Kidney capillary endothelial cell (primary cell): ENCODE measurements at regions not wholly inside any gene's neighbourhood (a gene's known extent, or its start where the extent isn't known, plus 50 kb on each side); places are given as distances from the start of the nearest gene placed in this dataset.
"Not testable (repeated sequence)": the region's sequence is repeated elsewhere in the genome, so short reads cannot be mapped to it uniquely, and the experiment has no call there.

ENCODE experiments used
- DNase-seq: peaks from one replicate; pipeline ENCODE4 v3.0.0-alpha.2; 2018; ENCODE audit warnings: low spot score

GRCh38 chr5:156218367-156219158 lies 108.4 kb upstream of the SGCD start:
- no peak for DNase-seq

- DNase-seq: no peak
Observed at GRCh38 chr5:156219483-156220005, 107.4 kb upstream of the SGCD start.

GRCh38 chr5:156221816-156222215 lies 105.1 kb upstream of the SGCD start:
- DNase-seq: no peak

- no peak for DNase-seq
Observed at GRCh38 chr5:156223547-156223946, 103.4 kb upstream of the SGCD start.

- not testable (repeated sequence) for DNase-seq
Observed at GRCh38 chr5:156226485-156226884, 100.5 kb upstream of the SGCD start.

GRCh38 chr5:156230887-156231286 lies 96.1 kb upstream of the SGCD start:
- no peak for DNase-seq

GRCh38 chr5:156232251-156232869 lies 94.6 kb upstream of the SGCD start:
- no peak for DNase-seq

DNA sequence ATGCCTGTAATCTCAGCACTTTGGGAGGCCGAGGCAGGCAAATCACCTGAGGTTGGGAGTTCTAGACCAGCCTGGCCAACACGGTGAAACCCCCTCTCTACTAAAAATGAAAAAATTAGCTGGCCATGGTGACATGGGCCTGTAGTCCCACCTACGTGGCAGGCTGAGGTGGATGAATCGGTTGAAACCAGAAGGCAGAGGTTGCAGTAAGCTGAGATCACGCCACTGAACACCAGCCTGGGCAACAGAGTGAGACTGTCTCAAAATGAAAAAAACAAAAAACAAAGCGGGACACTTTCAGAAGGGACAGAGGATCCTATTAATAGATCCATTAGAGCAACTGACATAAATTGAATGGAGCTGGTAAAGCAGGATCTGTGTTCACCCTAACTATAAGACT lies 89.6 kb upstream of the SGCD start:
- no peak for DNase-seq

DNA sequence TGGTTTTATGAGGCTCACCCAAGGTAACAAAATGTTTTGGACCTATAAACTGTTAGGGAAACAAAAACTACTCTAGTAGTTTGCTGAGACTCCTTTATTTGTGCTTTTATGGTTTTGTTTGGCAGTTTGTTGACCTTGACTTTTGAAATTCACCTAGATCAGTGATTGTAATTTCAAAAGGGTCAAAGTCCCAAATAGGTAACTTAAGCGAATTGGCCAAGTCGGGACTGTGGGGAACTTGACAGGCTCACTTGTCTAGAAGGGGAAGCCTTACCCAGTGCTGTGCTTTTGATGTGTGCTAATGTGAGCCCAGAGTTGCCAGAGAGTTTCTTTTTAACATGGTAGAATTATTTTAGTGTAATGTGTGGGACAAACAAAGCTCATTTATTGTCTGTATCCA lies 87.2 kb upstream of the SGCD start:
- no peak for DNase-seq

DNA sequence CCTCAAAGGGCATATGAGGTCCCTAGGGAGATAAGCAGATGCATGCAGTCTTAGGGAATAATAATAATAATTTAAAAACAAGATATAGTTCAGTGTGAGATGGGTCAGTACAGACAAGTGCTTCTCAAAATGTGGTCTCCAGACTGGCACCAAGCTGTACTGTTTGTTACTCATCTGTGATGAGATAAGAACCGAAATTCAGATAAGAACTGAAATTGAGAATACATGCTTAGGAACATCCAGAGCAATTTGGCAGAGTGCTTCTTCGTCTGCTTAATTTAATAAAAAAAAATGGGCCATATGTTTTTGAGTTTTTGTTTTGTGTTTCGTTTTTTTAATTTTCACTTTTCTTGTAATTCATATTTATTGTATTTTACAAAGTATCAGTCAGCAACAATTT lies 86.5 kb upstream of the SGCD start:
- DNase-seq: no peak

GRCh38 chr5:156241266-156241665 lies 85.7 kb upstream of the SGCD start:
- DNase-seq: no peak

DNA sequence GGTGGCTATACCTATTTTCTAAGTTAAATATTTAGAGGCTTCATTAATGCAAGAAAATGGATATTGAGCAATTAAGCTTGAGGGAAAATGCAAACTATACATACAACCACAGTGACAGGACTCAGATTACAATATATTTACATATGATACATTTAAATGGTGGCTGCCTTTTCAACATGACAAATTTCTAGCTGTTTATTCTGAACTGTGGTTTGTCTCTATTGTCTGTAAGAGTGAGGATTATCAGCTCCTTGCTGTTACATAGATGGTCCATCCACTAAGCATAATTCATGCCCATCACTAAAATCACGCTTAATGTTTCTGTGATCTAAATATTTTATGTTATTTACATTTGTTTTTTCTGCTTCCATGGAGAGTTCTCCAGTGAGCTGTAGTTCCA lies 81.1 kb upstream of the SGCD start:
- DNase-seq: no peak

GRCh38 chr5:156251076-156251475 lies 75.9 kb upstream of the SGCD start:
- DNase-seq: no peak

DNA sequence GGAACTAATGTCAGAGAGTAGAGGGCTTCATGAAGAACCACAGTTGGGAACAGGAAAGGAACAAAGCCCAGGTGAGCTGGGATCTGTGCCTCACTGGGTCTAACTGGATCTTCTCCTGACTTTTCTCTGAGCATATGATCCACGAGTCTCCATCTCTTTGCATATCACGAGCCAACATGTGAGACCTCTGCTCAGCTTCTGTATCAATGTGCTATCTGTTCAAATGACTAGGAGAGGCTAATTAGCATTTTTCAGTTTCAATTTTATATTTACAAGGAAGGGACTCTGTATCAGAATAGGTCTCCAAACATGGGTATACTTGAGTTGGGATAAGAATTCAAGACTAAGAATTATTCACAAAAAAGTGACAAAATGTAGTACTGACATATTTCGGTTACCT lies 73.8 kb upstream of the SGCD start:
- no peak for DNase-seq

DNA sequence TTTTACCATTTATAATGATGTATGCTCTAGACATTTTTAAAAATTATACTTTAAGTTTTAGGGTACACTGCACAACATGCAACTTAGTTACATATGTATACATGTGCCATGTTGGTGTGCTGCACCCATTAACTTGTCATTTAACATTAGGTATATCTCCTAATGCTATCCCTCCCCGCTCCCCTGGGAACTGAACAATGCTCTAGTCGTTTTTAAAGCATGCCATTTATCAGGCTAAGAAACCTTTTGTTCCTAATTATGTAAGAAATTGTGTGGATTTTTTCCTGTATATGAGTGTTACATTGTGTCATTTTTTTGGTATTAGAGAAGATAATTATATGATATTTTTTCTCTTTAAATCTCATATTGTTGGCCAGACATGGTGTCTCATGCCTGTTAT lies 72.8 kb upstream of the SGCD start:
- DNase-seq: no peak

DNA sequence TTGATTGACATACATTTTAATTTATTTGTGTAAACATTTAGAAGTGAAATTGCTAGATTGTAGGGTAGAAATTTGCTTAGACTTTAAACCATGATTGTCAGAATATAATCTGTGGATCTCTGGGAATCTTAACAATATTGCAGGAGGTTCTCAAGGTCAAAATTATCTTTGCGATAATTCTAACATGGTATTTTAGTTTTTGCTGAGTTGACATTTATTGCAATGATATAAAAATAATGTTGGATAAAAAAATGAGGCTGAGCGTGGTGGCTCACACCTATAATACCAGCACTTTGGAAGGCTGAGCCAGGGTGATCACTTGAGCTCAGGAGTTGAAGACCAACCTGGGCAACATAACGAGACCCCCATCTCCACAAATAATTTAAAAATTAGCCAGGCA lies 70.3 kb upstream of the SGCD start:
- no peak for DNase-seq

DNA sequence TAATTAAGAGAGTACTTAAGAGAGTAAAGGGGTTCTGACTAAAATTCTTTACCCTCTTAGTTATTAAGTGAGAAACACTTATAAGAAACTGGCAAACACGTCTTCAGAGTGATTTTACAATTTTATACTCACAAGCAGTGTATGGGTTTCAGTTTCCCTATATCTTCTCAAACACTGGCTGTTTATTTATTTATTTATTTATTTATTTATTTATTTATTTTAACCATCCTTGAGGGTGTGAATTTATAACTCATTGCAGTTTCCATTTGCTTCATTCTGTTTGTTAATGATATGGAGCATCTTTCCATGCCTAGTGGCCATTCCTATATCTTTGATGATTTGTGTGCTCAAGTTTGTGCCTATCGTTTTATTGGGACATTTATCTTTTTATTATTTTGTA lies 68.0 kb upstream of the SGCD start:
- DNase-seq: no peak

- no peak for DNase-seq
Observed at GRCh38 chr5:156259618-156260017, 67.3 kb upstream of the SGCD start.

DNA sequence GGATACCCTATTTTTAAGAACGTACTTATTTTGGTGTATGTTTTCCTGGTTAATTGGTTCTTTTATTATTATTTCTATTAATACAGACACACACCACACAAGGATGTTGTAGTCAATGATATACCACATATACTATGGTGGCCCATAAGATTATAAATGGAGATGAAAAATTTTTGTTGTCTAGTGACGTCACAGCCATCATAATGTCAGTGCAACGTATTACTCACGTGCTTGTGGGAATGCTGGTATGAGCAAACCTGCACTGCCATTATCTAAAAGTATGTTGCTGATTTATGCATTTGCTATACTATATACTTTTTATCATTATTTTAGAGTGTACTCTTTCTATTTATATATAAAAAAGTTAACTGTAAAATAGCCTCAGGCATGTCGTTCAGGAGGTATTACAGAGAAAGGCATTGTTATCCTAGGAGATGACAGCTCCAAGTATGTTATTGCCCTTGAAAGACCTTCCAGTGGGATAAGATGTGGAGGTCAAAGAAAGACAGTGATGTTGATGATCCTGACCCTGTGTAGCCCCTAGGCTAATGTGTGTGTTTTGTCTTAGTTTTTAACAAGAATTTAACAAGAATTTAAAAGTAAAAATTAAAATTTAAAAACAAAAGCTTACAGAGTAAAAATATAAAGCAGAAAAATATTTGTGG lies 65.6 kb upstream of the SGCD start:
- DNase-seq: no peak

- no peak for DNase-seq
Observed at GRCh38 chr5:156271569-156271968, 55.4 kb upstream of the SGCD start.

GRCh38 chr5:156272139-156272538 lies 54.8 kb upstream of the SGCD start:
- no peak for DNase-seq

GRCh38 chr5:156273325-156273724 lies 53.6 kb upstream of the SGCD start:
- no peak for DNase-seq

DNA sequence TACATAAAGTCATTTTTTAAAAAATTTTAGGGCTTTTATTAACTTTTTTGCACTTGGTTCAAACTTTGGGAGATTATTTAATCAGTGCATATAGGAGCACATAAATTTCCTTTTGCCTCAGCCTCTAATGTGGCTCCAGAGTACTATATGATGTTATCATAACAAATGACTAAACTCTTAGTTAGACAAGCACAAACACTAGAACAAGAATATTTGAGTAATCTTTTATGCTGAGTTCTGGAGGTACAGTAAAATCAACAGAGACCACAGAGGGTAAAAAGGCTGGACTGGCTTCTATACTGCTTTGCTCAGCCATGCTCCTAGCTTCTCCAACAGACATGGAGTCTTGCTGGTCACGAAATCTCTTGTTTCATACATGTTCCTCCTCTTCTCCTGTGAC lies 52.5 kb upstream of the SGCD start:
- no peak for DNase-seq
